T-helper 17 cell (primary cell): ENCODE measurements at regions not wholly inside any gene's neighbourhood (a gene's known extent, or its start where the extent isn't known, plus 50 kb on each side); places are given as distances from the start of the nearest gene placed in this dataset.
"Not testable (repeated sequence)": the region's sequence is repeated elsewhere in the genome, so short reads cannot be mapped to it uniquely, and the experiment has no call there.

ENCODE experiments used
- ATAC-seq: fragments of 150-1000 bp; cut with Tn5 transposase; 2 replicates; pipeline ENCODE4 v1.10.0; 2021; ENCODE audit warnings: mild to moderate bottlenecking, moderate library complexity
- DNase-seq, 3 donors: peaks; one replicate each; pipeline versions ENCODE4 v3.0.0 to v3.0.0-alpha.2; 2020 to 2021
- H3K9me3 ChIP-seq: one replicate; pipeline ENCODE4 v1.7.0; 2013; ENCODE audit warnings: low read length, mild to moderate bottlenecking; ENCODE audit not compliant: control insufficient read depth, poor library complexity, severe bottlenecking
- H3K27ac Mint-ChIP-seq: one replicate; pipeline ENCODE4 v1.8.0; 2022; ENCODE audit warnings: mild to moderate bottlenecking, moderate library complexity, mixed read lengths
- H3K27me3 Mint-ChIP-seq: one replicate; pipeline ENCODE4 v1.8.0; 2022; ENCODE audit warnings: mixed read lengths
- H3K36me3 Mint-ChIP-seq: one replicate; pipeline ENCODE4 v1.8.0; 2022; ENCODE audit warnings: low read depth, mixed read lengths
- H3K4me1 Mint-ChIP-seq: one replicate; pipeline ENCODE4 v1.8.0; 2022; ENCODE audit warnings: mild to moderate bottlenecking, mixed read lengths
- H3K4me3 Mint-ChIP-seq: one replicate; pipeline ENCODE4 v1.8.0; 2022; ENCODE audit warnings: mild to moderate bottlenecking, moderate library complexity, mixed read lengths

DNA sequence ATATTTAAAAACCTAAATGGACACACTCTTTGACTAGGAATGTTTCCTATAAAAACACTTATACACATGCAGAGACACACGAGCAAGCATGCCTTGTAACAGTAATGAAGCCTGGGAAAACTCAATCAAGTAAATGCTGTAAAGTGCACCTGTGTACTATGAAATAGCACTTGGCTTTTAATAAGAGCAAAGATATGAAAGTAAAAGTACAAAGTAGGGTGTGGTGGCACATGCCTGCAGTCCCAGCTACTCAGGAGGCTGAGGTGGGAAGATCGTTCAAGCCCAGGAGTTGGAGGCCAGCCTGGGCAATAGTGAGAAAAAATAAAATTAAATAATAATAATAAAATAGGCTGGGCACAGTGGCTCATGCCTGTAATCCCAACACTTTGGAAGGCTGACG, 166.9 kb upstream of the GRK3 start:
- Mint-ChIP-seq H3K4me3 (no peak overlapping the region), H3K36me3 (peaks cover 2% of the 10 kb centered on the region), H3K4me1 (peaks cover 22% of the 10 kb centered on the region), H3K27me3 (no peaks in the 10 kb centered on the region), H3K27ac (no peak overlapping the region)
- no peaks in the 10 kb centered on the region for H3K9me3 ChIP-seq
- no peak for DNase-seq
- no peak for ATAC-seq

DNA sequence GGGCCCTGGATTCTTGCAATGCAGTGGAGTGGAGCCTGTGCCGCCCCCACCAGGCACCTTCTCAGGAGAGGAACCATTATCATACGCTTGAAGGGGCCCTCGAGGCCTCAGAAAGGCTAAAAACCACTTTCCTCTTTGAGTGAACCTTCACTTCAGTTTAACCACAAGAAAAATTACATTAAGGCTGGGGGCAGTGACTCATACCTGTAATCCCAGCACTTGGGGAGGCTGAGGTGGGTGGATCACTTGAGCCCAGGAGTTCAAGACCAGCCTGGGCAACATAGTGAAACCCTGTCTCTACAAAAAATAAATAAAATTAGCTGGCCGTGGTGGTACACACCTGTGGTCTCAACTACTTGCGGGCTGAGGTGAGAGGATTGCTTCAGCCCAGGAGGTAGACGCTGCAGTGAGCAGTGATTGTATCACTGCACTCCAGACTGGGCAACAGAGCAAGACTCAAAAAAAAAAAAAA, 165.8 kb upstream of the GRK3 start:
- not testable (repeated sequence) for H3K36me3 Mint-ChIP-seq, H3K4me3 Mint-ChIP-seq, ATAC-seq, H3K27me3 Mint-ChIP-seq, H3K27ac Mint-ChIP-seq, H3K9me3 ChIP-seq, DNase-seq
- peaks cover 24% of the 10 kb centered on the region for H3K4me1 Mint-ChIP-seq

DNA sequence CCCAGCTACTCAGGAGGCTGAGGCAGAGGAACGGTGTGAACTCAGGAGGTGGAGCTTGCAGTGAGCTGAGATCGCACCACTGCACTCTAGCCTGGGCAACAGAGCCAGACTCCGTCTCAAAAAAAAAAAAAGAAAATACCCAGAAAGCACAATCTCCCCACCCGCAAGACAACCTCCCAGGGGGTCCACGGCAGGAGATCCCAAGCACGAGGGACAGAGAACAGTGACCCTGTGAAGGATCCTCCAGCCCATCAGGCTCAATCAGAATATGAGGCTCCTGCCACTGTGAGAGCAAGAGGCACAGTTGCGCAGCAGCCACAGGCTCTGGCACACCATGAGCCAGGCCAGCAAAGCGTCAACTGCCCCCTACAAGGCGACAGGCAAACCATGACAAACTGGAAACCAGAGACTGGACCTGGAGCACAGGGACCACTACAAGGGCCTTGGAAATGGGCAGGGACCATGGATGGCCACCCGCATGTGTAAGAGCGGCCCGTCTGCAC, 164.8 kb upstream of the GRK3 start:
- peaks cover 27% of the 10 kb centered on the region for H3K4me1 Mint-ChIP-seq
- no peak for DNase-seq
- no peak overlapping the region for H3K4me3 Mint-ChIP-seq
- H3K27me3 Mint-ChIP-seq, result no peaks in the 10 kb centered on the region
- peaks cover 2% of the 10 kb centered on the region for H3K36me3 Mint-ChIP-seq
- H3K27ac Mint-ChIP-seq, result no peak overlapping the region
- H3K9me3 ChIP-seq, result no peaks in the 10 kb centered on the region
- no peak for ATAC-seq

- DNase-seq (no peak), ATAC-seq (no peak)
- H3K36me3 Mint-ChIP-seq, result no peaks in the 10 kb centered on the region
- peaks cover 24% of the 10 kb centered on the region for H3K4me1 Mint-ChIP-seq
- H3K9me3 ChIP-seq, result no peaks in the 10 kb centered on the region
- no peak overlapping the region for H3K4me3 Mint-ChIP-seq
- no peaks in the 10 kb centered on the region for H3K27me3 Mint-ChIP-seq
- H3K27ac Mint-ChIP-seq, result no peak overlapping the region
These were observed 162.3 kb upstream of the GRK3 start for GRCh38 chr22:25402160-25402500.

GRCh38 chr22:25402501-25403283, 161.8 kb upstream of the GRK3 start:
- H3K4me1 Mint-ChIP-seq, result peaks cover 24% of the 10 kb centered on the region
- no peak overlapping the region for H3K4me3 Mint-ChIP-seq
- DNase-seq (no peak), ATAC-seq (no peak)
- no peaks in the 10 kb centered on the region for H3K9me3 ChIP-seq
- no peaks in the 10 kb centered on the region for H3K27me3 Mint-ChIP-seq
- no peak overlapping the region for H3K27ac Mint-ChIP-seq
- H3K36me3 Mint-ChIP-seq, result no peaks in the 10 kb centered on the region

DNA sequence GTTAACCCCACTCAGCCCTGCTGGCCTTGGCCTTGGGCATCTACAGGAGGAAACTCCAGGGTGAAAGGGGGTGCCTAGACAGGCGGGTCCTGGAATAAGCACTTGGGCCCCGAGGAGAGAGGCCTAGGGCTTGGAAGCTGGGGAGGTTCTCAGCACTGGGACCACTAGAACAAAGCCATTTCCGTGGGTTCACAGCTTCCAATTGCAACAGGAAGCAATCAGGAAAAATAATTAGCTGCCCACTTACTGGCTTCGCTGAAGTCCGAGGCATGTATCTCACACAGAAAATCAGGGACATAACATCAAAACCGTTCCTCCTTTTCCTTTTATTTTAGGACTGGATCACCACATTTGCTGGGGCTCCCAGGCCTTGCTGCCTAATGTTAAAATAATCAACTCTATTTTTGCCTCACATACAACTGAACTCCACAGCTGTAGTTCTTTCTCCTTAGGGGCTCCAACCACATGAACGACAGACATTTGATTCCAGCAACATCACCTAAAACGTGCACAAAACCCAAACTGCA, 161.1 kb upstream of the GRK3 start:
- peaks cover 27% of the 10 kb centered on the region for H3K4me1 Mint-ChIP-seq
- H3K9me3 ChIP-seq, result no peaks in the 10 kb centered on the region
- DNase-seq (no peak), ATAC-seq (no peak)
- peak overlapping the region; percentile 89 for H3K4me3 Mint-ChIP-seq
- H3K27ac Mint-ChIP-seq, result no peak overlapping the region
- H3K27me3 Mint-ChIP-seq, result no peaks in the 10 kb centered on the region
- H3K36me3 Mint-ChIP-seq, result no peaks in the 10 kb centered on the region

DNA sequence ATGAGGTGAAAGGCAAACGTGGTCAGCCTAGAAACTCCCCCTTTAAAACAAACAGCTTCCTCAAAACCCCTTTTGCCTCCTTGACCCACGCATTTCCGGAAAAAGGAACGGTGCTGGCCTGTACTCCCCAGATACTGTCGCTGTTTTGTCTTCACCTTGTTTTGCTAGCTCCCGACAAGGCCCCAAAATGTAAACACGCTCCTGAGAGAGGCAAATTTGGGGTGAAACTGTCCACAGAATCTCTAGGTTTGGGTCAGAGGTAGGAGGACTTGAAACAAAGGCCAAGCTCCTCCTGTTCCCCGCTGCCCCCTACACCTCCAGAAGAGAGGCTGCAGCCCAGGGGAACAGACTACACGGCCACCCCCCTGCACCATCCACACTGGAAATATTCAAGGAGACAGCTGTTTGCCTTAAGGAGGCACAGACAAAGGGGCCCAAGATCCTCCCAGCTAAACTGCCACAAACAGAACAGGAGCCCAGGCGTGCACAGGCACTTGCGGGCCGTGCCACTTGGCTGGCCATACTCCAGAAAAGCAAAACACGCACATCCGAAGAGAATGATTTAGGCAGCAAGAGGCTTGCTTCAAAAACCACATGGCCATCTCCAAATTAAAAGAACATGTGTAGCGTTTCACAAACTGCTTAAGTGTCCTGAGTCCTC, 160.5 kb upstream of the GRK3 start:
- Mint-ChIP-seq H3K27ac (no peak overlapping the region), H3K4me3 (peak overlapping the region; percentile 89), H3K27me3 (no peaks in the 10 kb centered on the region), H3K36me3 (no peaks in the 10 kb centered on the region), H3K4me1 (peaks cover 27% of the 10 kb centered on the region)
- H3K9me3 ChIP-seq, result no peaks in the 10 kb centered on the region
- ATAC-seq, result no peak
- no peak for DNase-seq

DNA sequence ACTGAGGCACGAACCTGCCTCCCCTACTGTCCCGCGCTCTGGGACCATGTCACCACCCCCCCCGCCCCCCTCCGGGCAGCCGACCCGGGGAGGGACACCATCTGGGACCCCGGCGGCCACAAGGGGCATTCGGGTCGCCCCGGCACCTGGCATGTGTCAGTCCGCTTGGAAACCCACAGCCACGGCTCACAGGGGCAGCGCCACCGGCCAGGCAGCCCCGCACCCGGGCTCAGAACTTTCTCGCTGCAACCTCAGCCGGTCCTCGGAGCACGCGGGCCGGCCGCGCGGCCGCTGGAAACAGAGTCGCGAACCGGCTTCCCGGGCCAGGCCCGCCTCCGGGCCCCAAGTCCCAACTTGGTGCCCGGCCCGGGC, 159.9 kb upstream of the GRK3 start:
- no peaks in the 10 kb centered on the region for H3K36me3 Mint-ChIP-seq
- peak overlapping the region; percentile 89 for H3K4me3 Mint-ChIP-seq
- H3K9me3 ChIP-seq, result no peaks in the 10 kb centered on the region
- H3K27me3 Mint-ChIP-seq, result no peaks in the 10 kb centered on the region
- no peak overlapping the region for H3K27ac Mint-ChIP-seq
- DNase-seq, result no peak
- peaks cover 27% of the 10 kb centered on the region for H3K4me1 Mint-ChIP-seq
- ATAC-seq, result no peak

DNA sequence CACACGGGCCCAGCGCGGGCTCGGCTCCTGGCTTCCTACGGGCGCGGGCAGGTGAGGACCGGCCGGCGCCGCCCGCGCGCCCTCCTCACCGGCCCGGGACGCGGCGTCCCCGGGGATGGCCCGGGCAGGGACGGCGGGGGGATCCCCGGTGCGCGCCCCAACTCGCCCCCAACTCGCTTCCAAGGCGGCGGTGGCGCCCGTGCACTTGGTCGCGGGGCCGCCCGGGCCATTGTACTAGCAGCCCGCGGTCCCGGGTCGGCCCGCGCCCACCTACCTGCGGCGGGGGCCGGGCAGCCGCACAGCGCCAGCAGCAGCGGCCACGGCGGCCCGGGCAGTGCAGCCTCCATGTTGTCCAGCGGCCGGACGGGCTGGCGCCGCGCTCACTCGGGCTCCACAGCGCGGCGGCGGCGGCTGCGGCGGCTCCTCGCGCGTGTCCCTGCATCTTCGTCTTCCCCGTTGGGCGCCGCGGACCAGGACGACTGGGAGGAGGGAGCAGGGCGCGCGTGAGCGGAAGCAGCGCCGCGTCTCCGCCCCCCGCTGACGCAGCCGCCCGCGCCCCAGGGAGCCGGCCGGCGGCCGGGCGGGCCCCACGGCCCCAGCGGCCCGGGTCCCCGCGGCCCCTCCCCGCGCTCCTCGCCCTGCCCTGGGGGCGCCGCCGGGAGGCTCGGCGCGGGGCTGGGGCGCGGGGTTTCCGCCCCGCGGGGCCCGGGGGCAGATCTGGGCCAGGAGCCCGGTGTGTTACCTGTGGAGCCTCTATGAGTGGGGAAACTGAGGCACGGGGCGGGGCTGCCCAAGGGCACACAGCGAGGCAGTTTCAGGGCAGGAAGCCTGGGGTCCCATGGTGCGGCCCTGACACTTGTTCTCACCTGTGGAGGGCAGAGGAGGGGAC, 159.3 kb upstream of the GRK3 start:
- H3K27me3 Mint-ChIP-seq, result no peaks in the 10 kb centered on the region
- no peak overlapping the region for H3K27ac Mint-ChIP-seq
- H3K4me1 Mint-ChIP-seq, result peaks cover 25% of the 10 kb centered on the region
- no peaks in the 10 kb centered on the region for H3K36me3 Mint-ChIP-seq
- DNase-seq (peak; percentile 20 to 50 (median 42)), ATAC-seq (peak; percentile 82)
- H3K4me3 Mint-ChIP-seq, result peak overlapping the region; percentile 81
- no peaks in the 10 kb centered on the region for H3K9me3 ChIP-seq

DNA sequence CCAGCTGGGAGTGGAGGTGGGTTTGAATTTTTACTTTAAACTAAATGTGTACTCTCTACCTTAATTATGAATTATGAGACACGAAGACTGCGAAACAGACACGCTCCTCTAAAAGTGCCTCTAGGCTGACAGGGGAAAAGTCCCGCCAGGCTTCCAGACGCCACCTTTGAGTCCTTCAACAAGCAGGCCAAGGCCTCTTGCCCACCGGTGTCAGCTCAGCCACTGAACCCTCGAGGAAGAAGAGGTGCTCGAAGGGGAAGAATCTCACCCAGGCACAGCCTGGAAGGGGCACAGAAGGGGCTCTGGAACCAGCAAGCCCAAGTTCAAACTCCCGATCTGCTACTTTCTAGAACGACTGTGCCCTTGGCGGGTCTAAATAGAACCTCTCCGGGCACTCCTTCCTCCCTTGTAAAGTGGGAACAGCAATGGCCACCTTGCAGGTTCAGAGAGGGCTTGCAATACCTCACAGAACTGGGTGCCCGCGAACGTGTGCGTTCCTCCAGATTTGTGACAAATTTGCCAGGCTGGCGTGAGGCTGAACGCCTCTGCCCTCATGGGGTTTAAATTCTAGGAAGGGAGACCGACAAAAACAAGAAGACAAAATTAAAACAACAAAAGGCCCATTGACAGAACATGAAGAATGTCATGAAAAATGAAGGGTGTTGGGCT, 158.5 kb upstream of the GRK3 start:
- Mint-ChIP-seq H3K27ac (peak overlapping the region; percentile 81), H3K4me3 (peak overlapping the region; percentile 81), H3K36me3 (no peaks in the 10 kb centered on the region), H3K27me3 (no peaks in the 10 kb centered on the region), H3K4me1 (peaks cover 28% of the 10 kb centered on the region)
- ATAC-seq, result no peak
- no peak for DNase-seq
- no peaks in the 10 kb centered on the region for H3K9me3 ChIP-seq

- Mint-ChIP-seq H3K27ac (peak overlapping the region; percentile 81), H3K4me3 (peak overlapping the region; percentile 81), H3K36me3 (no peaks in the 10 kb centered on the region), H3K27me3 (no peaks in the 10 kb centered on the region), H3K4me1 (peaks cover 26% of the 10 kb centered on the region)
- ATAC-seq (no peak), DNase-seq (no peak)
- H3K9me3 ChIP-seq, result no peaks in the 10 kb centered on the region
These were observed 157.8 kb upstream of the GRK3 start for GRCh38 chr22:25406510-25407210.

GRCh38 chr22:25407226-25407858, 157.1 kb upstream of the GRK3 start:
- Mint-ChIP-seq H3K27me3 (no peaks in the 10 kb centered on the region), H3K27ac (peak overlapping the region; percentile 81)

More at GRCh38 chr22:25407226-25407858, 157.1 kb upstream of the GRK3 start:
- DNase-seq (no peak), ATAC-seq (no peak)
- peak overlapping the region; percentile 57 for H3K4me3 Mint-ChIP-seq
- H3K36me3 Mint-ChIP-seq, result no peaks in the 10 kb centered on the region
- no peaks in the 10 kb centered on the region for H3K9me3 ChIP-seq
- H3K4me1 Mint-ChIP-seq, result peaks cover 21% of the 10 kb centered on the region
